ENCODE measurements at regions not wholly inside any gene's neighbourhood (a gene's known extent, or its start where the extent isn't known, plus 50 kb on each side); places are given as distances from the start of the nearest gene placed in this dataset.

DNA sequence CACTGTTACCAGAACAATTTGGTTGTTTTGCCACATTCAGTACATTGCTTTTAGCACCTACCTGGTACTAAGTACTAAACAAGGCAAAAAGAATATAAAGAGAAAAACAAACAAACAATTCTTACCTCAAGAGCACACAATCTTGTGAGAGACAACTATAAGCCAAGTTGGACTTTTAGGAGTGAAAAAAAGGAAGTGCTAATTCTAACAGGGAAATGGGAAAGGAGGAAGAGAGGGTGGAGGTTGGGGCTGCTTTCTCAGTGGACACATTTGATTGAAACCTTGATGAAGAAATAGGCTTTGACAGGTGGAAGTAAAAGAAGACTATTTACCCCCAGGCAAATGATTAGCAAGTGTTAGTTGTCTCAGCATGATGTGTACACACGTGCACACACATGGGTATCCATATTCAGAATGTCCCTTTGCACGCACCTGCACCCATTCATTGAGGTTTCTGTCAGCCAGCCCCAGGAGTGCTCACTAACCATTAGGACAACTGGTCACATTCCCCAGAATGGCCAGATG, 302.6 kb downstream of the ACTL7B start:
- no peak overlapping the region for H3K27ac ChIP-seq (ENCODE audit: extremely low read depth, low read depth, low read length)
- no peaks in the 10 kb centered on the region for H3K9me3 ChIP-seq (ENCODE audit: control insufficient read depth, insufficient read depth, low read depth, low read length)
- H3K36me3 ChIP-seq (ENCODE audit: control insufficient read depth in 2 of 2, insufficient read depth in 1 of 2, low read length in 2 of 2) = no peaks in the 10 kb centered on the region
- ChIA-PET CTCF (interaction anchor here (0.6 kb wide), 2 partner anchors 22 to 247 kb away, joined by 4 to 5 read pairs; no protein-coding TSS in a partner anchor), POLR2A (no interaction called here)
- H3K4me3 ChIP-seq (ENCODE audit: low read depth, low read length) = no peak overlapping the region
- H3K4me1 ChIP-seq (ENCODE audit: control insufficient read depth, insufficient read depth, low read length) = no peaks in the 10 kb centered on the region
- no peak for TF ChIP-seq GLI4 (tag by site-specific recombination; IDR thresholded peaks at IDR 0.05)
- no peak for TF ChIP-seq ZNF416 (tag by site-specific recombination; IDR thresholded peaks at IDR 0.05)
- no peak for TF ChIP-seq KLF9 (tag by site-specific recombination; IDR thresholded peaks at IDR 0.05; ENCODE audit: low read depth)
- no peak for TF ChIP-seq ZNF19 (tag by site-specific recombination; IDR thresholded peaks at IDR 0.05; ENCODE audit: low read depth)
- TF ChIP-seq ZNF585B (tag by site-specific recombination; IDR thresholded peaks at IDR 0.05) = no peak
- no peak for TF ChIP-seq ZNF843 (tag by site-specific recombination; IDR thresholded peaks at IDR 0.05)
- TF ChIP-seq, protein P1, sequence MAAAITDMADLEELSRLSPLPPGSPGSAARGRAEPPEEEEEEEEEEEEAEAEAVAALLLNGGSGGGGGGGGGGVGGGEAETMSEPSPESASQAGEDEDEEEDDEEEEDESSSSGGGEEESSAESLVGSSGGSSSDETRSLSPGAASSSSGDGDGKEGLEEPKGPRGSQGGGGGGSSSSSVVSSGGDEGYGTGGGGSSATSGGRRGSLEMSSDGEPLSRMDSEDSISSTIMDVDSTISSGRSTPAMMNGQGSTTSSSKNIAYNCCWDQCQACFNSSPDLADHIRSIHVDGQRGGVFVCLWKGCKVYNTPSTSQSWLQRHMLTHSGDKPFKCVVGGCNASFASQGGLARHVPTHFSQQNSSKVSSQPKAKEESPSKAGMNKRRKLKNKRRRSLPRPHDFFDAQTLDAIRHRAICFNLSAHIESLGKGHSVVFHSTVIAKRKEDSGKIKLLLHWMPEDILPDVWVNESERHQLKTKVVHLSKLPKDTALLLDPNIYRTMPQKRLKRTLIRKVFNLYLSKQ (tag by site-specific recombination; IDR thresholded peaks at IDR 0.05; ENCODE audit: borderline replicate concordance) = no peak
- no peak for TF ChIP-seq GFI1B (tag by site-specific recombination; IDR thresholded peaks at IDR 0.05)
- no peak for TF ChIP-seq ZNF354C (tag by site-specific recombination; IDR thresholded peaks at IDR 0.05; ENCODE audit: borderline replicate concordance, low read depth)
- TF ChIP-seq, protein P2, sequence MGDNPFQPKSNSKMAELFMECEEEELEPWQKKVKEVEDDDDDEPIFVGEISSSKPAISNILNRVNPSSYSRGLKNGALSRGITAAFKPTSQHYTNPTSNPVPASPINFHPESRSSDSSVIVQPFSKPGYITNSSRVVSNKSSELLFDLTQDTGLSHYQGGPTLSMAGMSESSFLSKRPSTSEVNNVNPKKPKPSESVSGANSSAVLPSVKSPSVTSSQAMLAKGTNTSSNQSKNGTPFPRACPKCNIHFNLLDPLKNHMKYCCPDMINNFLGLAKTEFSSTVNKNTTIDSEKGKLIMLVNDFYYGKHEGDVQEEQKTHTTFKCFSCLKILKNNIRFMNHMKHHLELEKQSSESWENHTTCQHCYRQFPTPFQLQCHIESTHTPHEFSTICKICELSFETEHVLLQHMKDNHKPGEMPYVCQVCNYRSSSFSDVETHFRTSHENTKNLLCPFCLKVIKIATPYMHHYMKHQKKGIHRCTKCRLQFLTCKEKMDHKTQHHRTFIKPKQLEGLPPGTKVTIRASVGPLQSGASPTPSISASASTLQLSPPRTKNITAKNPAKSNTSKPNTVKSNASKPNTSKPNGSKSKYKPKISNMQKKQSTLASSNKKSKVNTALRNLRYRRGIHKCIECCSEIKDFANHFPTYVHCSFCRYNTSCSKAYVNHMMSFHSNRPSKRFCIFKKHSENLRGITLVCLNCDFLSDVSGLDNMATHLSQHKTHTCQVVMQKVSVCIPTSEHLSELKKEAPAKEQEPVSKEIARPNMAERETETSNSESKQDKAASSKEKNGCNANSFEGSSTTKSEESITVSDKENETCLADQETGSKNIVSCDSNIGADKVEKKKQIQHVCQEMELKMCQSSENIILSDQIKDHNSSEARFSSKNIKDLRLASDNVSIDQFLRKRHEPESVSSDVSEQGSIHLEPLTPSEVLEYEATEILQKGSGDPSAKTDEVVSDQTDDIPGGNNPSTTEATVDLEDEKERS (tag by site-specific recombination; IDR thresholded peaks at IDR 0.05) = no peak
- no peak for TF ChIP-seq ZNF600 (tag by site-specific recombination; IDR thresholded peaks at IDR 0.05)
- TF ChIP-seq, protein P3, sequence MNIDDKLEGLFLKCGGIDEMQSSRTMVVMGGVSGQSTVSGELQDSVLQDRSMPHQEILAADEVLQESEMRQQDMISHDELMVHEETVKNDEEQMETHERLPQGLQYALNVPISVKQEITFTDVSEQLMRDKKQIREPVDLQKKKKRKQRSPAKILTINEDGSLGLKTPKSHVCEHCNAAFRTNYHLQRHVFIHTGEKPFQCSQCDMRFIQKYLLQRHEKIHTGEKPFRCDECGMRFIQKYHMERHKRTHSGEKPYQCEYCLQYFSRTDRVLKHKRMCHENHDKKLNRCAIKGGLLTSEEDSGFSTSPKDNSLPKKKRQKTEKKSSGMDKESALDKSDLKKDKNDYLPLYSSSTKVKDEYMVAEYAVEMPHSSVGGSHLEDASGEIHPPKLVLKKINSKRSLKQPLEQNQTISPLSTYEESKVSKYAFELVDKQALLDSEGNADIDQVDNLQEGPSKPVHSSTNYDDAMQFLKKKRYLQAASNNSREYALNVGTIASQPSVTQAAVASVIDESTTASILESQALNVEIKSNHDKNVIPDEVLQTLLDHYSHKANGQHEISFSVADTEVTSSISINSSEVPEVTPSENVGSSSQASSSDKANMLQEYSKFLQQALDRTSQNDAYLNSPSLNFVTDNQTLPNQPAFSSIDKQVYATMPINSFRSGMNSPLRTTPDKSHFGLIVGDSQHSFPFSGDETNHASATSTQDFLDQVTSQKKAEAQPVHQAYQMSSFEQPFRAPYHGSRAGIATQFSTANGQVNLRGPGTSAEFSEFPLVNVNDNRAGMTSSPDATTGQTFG (tag by site-specific recombination; IDR thresholded peaks at IDR 0.05; ENCODE audit: borderline replicate concordance) = no peak

DNA sequence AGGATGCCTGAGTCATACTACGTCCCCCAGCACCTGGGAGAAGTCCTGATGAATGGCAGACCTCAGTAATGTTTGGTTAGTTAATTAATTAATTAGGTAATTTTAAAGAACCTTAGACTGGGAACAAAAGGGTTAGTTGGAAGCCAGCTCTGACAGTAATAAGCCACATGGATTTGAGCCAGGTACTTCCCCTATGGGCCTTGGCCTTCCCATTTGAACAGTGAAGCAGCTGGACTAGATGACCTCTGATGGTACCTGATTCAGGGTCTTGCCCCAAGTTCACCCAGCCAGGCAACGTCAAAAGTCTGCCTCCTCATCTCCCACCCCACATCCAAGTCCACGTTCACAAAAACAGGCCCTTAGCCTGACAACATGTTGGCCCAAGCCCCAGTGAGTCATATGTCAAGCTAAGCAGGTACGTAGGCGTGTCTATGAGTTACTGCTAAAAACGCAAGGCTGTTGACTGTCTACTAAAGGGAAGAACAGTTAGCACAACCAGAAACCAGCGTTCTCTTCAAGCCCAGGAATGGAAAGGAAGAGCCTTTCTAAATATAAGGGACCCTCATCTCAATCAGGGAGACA, 303.2 kb downstream of the ACTL7B start:
- Histone ChIP-seq H3K36me3 (ENCODE audit: control insufficient read depth in 2 of 2, insufficient read depth in 1 of 2, low read length in 2 of 2) (no peaks in the 10 kb centered on the region), H3K27ac (ENCODE audit: extremely low read depth, low read depth, low read length) (no peak overlapping the region), H3K9me3 (ENCODE audit: control insufficient read depth, insufficient read depth, low read depth, low read length) (no peaks in the 10 kb centered on the region), H3K4me1 (ENCODE audit: control insufficient read depth, insufficient read depth, low read length) (no peaks in the 10 kb centered on the region), H3K4me3 (ENCODE audit: low read depth, low read length) (no peak overlapping the region)
- ChIA-PET CTCF (interaction anchor here (0.6 to 1.0 kb wide), 6 partner anchors 12 to 248 kb away, joined by 3 to 5 read pairs (median 4); no protein-coding TSS in a partner anchor), POLR2A (no interaction called here)
- TF ChIP-seq MZF1 (tag by site-specific recombination; IDR thresholded peaks at IDR 0.05; ENCODE audit: borderline replicate concordance) = no peak
- no peak for TF ChIP-seq ZNF558 (tag by site-specific recombination; IDR thresholded peaks at IDR 0.05)
- peak; percentile 35; the same call in 1 of the 2 replicates for TF ChIP-seq EGR2 (tag by site-specific recombination; IDR thresholded peaks at IDR 0.05; ENCODE audit: low read depth)
- TF ChIP-seq KLF8 (tag by site-specific recombination; IDR thresholded peaks at IDR 0.05) = no peak
- no peak for TF ChIP-seq ZNF707 (tag by site-specific recombination; IDR thresholded peaks at IDR 0.05)
- TF ChIP-seq, protein P4, sequence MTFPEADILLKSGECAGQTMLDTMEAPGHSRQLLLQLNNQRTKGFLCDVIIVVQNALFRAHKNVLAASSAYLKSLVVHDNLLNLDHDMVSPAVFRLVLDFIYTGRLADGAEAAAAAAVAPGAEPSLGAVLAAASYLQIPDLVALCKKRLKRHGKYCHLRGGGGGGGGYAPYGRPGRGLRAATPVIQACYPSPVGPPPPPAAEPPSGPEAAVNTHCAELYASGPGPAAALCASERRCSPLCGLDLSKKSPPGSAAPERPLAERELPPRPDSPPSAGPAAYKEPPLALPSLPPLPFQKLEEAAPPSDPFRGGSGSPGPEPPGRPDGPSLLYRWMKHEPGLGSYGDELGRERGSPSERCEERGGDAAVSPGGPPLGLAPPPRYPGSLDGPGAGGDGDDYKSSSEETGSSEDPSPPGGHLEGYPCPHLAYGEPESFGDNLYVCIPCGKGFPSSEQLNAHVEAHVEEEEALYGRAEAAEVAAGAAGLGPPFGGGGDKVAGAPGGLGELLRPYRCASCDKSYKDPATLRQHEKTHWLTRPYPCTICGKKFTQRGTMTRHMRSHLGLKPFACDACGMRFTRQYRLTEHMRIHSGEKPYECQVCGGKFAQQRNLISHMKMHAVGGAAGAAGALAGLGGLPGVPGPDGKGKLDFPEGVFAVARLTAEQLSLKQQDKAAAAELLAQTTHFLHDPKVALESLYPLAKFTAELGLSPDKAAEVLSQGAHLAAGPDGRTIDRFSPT (tag by site-specific recombination; IDR thresholded peaks at IDR 0.05) = peak; percentile 33; the same call in 1 of the 2 replicates
- TF ChIP-seq ZNF660 (tag by site-specific recombination; IDR thresholded peaks at IDR 0.05) = no peak
- TF ChIP-seq ZNF670 (tag by site-specific recombination; IDR thresholded peaks at IDR 0.05; ENCODE audit: low read depth) = no peak
- TF ChIP-seq, protein P5, sequence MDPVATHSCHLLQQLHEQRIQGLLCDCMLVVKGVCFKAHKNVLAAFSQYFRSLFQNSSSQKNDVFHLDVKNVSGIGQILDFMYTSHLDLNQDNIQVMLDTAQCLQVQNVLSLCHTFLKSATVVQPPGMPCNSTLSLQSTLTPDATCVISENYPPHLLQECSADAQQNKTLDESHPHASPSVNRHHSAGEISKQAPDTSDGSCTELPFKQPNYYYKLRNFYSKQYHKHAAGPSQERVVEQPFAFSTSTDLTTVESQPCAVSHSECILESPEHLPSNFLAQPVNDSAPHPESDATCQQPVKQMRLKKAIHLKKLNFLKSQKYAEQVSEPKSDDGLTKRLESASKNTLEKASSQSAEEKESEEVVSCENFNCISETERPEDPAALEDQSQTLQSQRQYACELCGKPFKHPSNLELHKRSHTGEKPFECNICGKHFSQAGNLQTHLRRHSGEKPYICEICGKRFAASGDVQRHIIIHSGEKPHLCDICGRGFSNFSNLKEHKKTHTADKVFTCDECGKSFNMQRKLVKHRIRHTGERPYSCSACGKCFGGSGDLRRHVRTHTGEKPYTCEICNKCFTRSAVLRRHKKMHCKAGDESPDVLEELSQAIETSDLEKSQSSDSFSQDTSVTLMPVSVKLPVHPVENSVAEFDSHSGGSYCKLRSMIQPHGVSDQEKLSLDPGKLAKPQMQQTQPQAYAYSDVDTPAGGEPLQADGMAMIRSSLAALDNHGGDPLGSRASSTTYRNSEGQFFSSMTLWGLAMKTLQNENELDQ (tag by site-specific recombination; IDR thresholded peaks at IDR 0.05; ENCODE audit: low read depth) = no peak
- TF ChIP-seq SCRT2 (tag by site-specific recombination; IDR thresholded peaks at IDR 0.05) = 0 out of 2 replicates have a peak, but pooled peaks have one; percentile 53
- TF ChIP-seq ZNF302 (tag by site-specific recombination; IDR thresholded peaks at IDR 0.05; ENCODE audit: low read depth) = no peak
